Epithelial cell of proximal tubule (primary cell): ENCODE measurements at regions not wholly inside any gene's neighbourhood (a gene's known extent, or its start where the extent isn't known, plus 50 kb on each side); places are given as distances from the start of the nearest gene placed in this dataset.

Experiments
- DNase-seq: peaks from one replicate; pipeline ENCODE4 v3.0.0-alpha.2; 2011; ENCODE audit warnings: low read depth
- H3K4me3 ChIP-seq: 2 replicates; pipeline ENCODE4 v1.5.1; 2011; ENCODE audit warnings: low read depth, mild to moderate bottlenecking, low read length
- TF ChIP-seq, protein P1 (sequence below): conservative IDR thresholded peaks from 2 replicates; pipeline ENCODE4 v1.5.1; 2012; ENCODE audit warnings: low read depth, mild to moderate bottlenecking, low read length

DNA sequence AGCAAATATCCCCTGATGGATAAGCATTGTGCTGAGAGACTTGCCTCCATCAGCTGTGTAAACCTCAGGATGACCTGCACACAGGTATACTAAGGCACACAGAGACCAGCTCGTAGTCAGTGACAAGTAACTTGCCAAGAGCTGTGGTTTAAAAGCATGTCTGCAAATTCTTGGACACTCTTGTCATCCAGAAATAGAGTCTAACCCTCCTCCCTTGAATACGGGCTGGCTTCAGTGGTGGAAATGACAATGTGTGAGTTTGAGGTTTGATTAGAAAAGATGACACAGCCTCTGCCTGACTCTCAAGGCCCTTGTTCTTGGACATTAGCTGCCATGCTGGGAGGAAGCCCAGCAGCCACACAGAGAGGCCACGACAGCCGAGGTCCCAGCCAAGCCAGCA lies 114.4 kb downstream of the GADD45G start:
- DNase-seq = no peak
- H3K4me3 ChIP-seq = no peak overlapping the region
- TF ChIP-seq, protein P1, sequence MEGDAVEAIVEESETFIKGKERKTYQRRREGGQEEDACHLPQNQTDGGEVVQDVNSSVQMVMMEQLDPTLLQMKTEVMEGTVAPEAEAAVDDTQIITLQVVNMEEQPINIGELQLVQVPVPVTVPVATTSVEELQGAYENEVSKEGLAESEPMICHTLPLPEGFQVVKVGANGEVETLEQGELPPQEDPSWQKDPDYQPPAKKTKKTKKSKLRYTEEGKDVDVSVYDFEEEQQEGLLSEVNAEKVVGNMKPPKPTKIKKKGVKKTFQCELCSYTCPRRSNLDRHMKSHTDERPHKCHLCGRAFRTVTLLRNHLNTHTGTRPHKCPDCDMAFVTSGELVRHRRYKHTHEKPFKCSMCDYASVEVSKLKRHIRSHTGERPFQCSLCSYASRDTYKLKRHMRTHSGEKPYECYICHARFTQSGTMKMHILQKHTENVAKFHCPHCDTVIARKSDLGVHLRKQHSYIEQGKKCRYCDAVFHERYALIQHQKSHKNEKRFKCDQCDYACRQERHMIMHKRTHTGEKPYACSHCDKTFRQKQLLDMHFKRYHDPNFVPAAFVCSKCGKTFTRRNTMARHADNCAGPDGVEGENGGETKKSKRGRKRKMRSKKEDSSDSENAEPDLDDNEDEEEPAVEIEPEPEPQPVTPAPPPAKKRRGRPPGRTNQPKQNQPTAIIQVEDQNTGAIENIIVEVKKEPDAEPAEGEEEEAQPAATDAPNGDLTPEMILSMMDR = no peak

DNA sequence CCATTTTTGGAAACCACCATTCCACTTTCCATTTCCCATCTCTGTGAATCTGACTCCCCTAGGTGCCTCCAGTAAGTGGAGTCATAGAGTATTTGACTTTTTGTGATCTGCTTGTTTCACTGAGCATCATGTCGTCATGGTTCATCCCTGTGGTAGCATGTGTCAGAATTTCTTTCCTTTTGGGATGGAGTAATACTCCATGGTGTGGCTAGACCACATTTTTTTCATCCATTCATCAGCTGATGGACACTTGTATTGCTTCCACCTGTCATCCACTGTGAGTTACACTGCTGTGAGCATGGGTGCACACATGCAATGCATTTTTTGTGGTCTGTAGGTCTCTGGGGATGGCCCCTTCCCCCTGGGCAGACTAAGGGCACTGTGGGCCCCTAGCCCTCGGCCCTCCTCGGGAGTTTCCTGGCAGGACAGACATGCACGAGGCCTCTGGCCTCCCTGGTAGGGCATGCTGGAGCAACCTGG lies 115.9 kb downstream of the GADD45G start:
- H3K4me3 ChIP-seq = no peak overlapping the region
- DNase-seq = no peak
- TF ChIP-seq, protein P1 = no peak

DNA sequence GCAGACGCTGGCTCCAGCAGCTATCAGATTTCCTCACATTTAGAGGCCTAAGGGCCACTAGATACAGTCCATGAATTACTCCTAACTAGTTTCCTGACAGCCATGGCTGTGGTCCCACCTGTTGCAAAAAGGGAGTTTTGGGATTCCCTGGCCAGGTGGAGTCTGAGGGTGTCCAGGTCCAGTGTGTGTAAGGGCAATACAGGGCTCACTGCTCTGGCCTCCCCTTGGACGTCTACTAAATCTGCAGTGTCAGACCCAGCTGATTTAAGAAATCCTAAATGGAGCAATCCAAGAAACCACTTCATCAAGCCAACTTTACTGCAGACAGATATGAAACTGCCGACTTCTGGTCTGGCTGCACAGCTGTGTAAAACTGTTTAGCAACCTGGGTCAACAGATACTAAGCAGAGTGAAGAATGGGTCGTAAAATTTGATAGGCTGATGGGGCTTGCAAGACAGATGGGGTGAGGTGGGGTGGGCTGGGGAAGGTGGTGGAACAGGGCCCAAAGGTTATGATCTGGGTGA lies 116.4 kb downstream of the GADD45G start:
- no peak for DNase-seq
- no peak overlapping the region for H3K4me3 ChIP-seq
- TF ChIP-seq, protein P1 = no peak

DNA sequence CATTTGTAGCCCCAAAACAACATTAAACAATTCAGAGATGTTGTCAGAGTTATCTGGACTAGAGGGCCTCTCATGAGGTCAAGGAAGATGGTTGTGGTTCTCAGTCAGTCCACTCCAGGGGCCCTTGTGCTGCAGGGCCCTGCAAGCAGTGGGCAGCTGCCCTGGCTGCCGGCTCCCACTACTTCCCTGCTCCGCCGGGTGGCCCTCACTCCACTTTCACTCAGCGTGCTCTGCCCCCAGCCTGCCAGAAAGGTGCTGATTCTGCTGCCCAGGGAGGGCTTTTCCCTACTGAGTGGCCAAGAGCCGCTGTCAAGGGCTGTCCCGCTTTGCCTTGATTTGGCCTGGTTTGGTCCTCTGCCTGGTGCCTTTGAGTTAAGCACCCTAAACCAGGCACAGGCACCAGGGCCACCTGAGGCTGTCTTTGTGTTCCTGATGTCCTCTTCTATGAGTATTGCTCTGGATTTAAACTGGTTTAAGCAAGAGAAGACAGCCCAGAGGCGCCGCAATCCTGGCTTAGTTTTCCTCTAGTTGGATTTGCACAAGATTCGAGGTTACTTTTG lies 117.2 kb downstream of the GADD45G start:
- DNase-seq = no peak
- TF ChIP-seq, protein P1 = no peak
- H3K4me3 ChIP-seq = no peak overlapping the region

DNA sequence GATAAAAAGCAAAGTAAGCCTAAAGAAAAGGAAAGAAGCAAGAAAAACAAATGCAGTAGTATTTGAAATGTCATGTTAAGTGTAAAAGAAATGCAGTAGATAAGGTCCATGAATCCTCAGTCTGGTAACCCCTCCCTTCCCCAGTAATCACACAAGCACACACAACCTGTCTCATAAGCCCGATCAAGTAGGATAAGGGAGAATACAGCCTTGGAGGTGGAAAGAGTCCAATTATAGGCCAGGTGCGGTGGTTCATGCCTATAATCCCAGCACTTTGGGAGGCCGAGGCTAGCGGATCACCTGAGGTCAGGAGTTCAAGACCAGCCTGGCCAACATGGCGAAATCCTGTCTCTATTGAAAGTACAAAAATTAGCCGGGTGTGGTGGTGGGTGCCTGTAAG lies 117.9 kb downstream of the GADD45G start:
- no peak for DNase-seq
- H3K4me3 ChIP-seq = no peak overlapping the region
- TF ChIP-seq, protein P1 = no peak

DNA sequence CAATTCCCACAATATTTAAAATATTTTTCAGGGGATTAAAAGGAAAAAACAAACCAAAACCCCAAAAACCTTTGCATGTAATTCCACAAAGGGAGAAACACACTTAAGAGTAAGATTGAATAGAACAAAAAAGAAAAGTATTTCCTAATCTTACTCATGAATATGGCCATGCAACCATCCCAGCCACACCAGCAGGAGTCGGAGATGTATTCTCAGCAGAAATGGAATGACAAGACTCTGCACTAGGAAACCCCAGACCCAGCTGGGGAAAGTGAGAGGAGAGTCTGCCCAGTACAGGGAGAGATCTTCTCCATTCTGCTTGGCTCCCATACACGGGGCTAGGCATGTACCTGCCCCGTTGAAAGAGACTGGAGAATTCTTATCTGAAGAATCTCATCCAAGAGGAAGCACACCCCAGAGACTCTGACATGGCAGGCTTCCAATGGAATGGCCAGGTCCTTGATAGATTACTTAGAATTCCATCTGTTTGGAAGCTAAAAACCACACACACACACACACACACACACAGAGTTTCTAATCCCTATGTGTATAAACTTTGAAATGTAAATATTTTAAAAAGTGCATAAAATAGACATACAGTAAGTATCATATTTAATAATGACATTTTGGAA lies 118.8 kb downstream of the GADD45G start:
- TF ChIP-seq, protein P1 = no peak
- no peak overlapping the region for H3K4me3 ChIP-seq
- no peak for DNase-seq

DNA sequence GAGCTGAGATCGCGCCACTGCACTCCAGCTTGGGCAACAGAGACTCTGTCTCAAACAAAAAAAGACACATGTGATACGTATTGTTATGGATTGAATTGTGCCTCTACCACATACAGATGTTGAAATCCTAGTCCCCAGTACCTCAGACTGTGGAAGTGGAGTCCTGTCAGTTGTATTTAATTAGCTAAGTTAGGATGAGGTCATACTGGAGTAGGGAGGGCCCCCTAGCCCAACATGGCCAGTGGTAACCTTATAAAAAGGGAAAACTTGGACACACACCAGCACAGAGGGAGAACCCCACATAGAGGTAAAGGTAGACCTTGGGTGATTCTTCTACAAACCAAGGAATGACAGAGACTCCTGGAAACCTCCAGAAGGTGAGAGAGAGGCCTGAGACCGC lies 119.8 kb downstream of the GADD45G start:
- DNase-seq = no peak
- TF ChIP-seq, protein P1 = no peak
- H3K4me3 ChIP-seq = no peak overlapping the region
